OCI-M2 (cell line): ENCODE measurements at regions not wholly inside any gene's neighbourhood (a gene's known extent, or its start where the extent isn't known, plus 50 kb on each side); places are given as distances from the start of the nearest gene placed in this dataset.

ENCODE experiments used
- DNase-seq: peaks from one replicate; lab custom pipeline; 2025; ENCODE audit not compliant: unreplicated experiment; lab: John Stamatoyannopoulos, UW

- no peak for DNase-seq
These were observed 267.7 kb downstream of the RASSF9 start for GRCh38 chr12:85568395-85569103.

DNA sequence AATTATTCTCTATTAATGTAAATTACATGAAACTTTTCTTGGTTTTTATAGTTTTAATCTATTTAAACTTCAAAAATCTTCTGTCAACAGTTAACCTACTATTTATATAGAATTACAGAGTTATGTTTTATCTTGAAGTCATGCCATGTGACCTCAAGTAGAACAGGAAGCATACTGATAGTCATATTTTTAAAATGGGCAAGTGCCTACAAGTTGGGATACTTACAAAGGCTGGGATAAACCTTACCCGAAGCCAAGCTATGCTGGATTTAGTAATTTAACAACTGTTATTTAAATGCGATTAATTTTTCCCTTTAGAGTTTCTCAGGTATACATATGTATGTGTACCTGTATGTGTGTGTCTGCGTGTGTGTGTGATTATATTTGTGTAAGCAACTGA, 266.9 kb downstream of the RASSF9 start:
- no peak for DNase-seq

GRCh38 chr12:85572956-85573355, 263.3 kb downstream of the RASSF9 start:
- no peak for DNase-seq

DNA sequence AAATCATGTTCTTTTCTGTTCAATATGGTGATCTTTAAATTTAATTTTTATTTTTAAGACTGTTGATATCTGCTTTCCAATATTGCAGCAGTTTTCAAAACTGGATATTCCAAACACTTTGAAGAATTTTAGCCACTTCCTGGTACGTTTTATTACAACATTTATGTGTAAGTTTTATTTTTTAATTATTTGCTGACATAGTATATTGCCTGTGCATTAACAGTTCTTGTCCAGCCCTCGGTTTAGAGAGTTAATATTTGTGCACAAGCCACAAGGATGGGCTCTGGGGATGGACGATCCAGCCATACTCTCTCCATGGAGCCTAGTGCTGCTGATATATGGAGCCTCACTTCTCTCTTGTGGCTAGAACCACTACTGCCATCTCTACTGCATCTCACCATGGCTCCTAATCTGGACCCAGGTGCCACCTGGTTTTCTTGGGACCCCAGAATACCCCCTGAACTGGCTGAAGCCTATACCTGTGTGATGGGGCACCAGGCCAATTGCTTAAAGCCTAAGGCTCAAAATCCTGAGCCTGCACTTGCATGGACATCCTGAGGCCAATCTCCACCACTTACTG, 262.5 kb downstream of the RASSF9 start:
- DNase-seq: no peak

- no peak for DNase-seq
These were observed 261.9 kb downstream of the RASSF9 start for GRCh38 chr12:85574291-85574690.

DNA sequence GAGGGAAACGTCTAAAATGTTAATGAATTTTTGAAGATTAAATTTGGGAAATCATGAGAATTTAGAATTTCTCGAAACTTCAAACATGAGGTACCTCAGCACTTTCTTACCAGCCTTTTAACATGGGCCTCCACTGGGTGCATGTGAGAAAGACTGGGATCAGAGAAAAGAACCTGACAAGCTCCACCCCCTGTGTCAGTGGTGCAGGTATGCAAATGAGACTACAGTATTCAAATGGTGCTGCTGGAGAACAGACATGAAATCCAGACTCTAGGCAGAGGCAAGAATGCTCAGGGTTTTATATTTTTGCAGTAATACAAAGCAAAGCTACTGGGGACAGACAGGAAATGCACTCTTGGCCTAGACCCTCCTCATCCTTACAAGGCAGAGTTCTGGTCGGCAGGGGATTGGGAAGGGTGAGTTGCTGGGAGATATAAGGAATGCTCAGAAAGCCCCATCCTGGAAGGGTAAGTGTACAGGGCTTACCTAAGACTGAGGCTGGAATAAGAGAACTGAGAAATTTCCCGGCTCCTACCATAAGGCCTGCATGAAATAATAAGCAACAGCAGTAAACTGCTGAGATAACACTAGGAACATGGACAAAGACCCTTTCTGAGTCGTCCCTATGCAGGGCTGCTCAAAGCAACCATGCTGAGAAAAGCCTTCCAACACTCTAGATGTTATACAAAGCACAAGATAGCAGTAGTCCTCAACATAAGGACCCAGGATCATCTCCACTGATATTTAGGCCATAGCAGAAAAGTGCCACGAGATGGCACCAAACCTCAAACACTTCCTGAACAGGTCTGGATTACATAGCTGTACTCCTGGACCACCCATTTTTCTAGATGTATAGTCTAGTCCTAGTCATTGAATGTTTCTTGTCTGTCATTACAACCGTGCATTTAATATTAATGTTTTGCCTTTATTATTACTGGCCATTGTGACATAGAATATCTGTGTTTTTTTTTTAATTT, 260.8 kb downstream of the RASSF9 start:
- DNase-seq: peak; percentile 64

- DNase-seq: no peak
These were observed 255.5 kb downstream of the RASSF9 start for GRCh38 chr12:85580562-85581168.

- no peak for DNase-seq
These were observed 249.1 kb downstream of the RASSF9 start for GRCh38 chr12:85587158-85587557.

- no peak for DNase-seq
These were observed 248.0 kb downstream of the RASSF9 start for GRCh38 chr12:85588221-85588620.

- no peak for DNase-seq
These were observed 235.4 kb downstream of the RASSF9 start for GRCh38 chr12:85600841-85601240.

DNA sequence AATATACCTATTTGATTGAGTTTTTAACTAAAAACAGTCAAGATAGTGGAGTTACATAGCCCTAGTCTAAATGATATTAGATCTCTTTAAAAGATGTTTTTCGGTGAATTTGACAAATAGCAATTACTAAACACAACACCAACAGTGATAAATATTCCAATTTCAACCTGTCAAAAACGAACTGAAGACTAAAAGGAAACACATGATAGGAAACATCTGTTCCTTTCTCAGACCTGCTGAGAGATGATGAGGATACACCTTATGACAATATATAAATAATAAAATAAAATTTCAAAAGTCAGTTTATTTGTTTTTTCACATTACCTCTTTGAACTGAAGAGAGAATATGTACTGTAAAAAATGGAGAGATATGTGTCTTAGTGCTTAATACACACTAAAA, 232.7 kb downstream of the RASSF9 start:
- no peak for DNase-seq

DNA sequence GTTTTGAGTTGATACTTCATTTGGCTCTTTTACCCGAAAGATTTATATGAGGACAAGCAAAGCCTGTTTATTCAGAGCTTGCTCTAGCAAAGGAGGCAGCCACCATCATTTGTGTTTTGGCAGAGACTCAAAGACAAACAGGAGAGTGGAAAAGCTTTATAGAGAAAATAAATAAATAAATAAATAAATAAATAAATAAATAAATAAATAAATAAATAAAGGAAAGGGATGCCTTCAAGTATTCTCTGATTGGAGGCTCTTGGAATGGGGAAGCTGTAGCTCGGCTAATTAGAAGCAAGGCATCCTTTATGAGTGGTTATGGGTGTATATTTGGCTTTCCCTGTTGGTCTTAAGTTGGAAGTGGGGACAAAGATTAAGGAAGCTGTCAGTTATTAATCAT, 229.8 kb downstream of the RASSF9 start:
- no peak for DNase-seq

DNA sequence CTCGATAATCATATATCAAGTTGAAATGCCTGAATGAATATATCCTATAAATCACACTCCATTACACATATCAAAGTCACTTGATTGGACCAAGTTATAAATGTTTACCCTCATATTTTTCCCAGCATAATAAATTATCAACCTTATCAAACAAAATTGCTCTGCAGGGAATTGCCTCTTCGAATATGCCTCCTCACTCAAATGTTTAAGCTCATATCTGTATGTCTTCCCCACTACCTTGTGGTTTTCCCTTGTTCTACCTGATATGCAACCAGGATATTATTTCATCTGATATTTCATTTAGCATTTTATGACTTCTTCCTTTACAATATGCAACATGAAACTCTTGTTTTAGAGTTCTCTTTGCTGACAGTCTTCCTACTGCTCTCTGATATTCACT, 226.4 kb downstream of the RASSF9 start:
- no peak for DNase-seq

DNA sequence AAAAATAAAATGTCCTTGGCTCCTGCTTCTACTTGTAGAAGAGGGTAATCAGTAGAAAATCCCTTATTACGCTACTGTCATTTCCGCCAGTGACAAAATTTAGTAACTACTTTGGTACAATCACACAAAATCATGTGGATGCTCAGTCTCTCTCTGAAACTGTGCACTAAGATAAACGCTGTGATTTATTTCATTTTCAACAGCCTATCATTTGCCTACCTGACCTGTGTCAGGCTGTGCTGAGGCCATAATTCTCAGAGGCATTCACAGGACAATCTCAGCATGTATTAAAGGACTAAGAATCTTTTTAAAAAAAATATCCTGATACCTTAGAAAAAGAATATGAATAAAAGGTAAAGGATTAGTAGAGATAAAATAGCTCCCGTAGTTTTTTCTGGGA, 226.0 kb downstream of the RASSF9 start:
- no peak for DNase-seq

DNA sequence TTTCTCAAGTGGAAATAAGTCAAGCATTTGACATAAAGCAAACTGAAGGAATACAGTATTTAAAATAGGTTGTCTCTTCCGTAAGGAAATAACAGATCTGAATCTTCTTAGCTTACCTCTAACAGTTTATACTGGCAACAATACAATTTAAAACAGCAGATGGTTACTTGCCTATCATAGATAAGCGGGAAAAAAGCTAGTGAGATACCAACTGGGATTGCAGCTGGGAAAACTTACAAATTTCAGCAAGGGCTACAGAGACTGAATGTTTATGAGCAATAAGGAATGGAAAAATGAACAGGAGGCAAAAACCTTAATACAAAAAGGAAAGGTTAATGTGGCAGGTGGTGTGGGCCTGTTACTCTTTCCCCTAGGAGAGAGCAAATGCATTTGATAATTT, 220.0 kb downstream of the RASSF9 start:
- DNase-seq: no peak

DNA sequence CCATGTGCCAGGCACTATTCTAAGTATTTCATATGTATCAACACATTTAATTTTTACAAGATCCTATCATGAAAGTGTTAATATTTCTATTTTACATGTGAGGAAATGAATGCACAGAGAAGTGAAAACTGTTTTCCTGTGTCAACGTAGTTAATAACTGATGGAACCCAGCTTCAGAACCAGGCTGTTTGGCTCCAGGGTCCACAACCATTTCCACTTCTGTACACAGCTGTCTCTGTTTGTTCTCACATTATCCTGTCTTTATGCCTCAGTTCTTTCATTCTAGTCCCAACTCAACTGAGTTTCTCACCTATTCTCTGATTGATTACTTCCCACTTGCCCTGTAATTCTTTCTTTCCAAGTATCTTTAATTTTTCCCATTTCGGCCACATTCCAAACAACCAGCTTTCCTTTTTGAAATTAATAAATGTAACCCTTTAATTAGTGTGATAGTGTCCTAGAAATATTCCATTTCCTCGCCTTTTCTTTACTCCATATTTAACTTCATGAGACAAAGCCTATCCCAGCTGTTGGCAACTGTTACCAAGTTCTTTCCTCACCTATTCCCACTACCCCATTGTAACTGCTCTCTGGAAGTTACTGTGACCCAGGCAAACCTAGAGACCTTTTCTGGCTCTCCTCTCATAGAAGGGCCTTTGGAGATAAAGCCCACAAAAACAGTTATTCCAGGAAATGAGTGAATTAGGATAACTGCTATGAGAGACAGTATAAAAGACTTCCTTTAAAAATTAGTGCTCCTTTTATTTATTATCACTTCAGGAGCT, 218.7 kb downstream of the RASSF9 start:
- no peak for DNase-seq

DNA sequence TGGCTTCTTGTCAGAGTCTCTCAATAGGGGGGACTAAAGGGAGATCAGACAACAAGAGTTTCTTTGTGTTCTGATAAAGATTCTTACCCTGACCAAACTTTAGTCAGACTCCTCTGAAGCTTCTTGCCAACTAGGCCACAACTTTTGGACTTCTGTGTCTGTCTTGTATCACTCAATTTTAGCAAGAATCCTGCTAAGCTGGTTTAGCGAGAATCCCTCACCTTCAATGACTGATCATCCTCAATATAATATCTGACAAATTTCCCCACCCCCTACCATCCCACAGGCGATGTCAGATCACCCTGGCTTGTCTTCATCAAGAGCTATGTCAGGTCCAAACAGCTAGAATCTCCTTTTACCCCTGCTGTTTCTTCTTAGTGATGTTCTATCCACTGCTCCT, 215.2 kb downstream of the RASSF9 start:
- no peak for DNase-seq

GRCh38 chr12:85623763-85624162, 212.4 kb downstream of the RASSF9 start:
- DNase-seq: no peak

DNA sequence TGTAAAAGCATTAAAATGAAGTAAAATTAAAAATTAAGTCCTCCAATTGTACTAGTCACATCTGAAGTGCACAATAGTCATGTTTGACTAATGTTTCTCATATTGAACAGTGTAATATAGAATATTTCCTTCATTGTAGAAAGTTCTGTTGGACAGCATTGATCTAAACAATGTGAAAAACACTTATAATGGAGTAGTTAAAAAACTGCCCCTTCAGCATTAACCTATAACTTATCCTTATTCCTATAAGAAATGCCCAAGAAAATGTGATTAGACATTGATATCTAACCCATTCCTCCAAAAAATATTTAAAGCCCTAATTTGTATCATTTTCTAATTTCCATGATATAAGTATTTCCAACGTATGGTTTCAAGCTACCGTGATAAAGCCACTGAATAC, 210.7 kb downstream of the RASSF9 start:
- DNase-seq: no peak

GRCh38 chr12:85626001-85626783, 210.0 kb downstream of the RASSF9 start:
- peak; percentile 31 for DNase-seq
